ENCODE measurements at regions not wholly inside any gene's neighbourhood (a gene's known extent, or its start where the extent isn't known, plus 50 kb on each side); places are given as distances from the start of the nearest gene placed in this dataset.

- TF ChIP-seq, protein P1, sequence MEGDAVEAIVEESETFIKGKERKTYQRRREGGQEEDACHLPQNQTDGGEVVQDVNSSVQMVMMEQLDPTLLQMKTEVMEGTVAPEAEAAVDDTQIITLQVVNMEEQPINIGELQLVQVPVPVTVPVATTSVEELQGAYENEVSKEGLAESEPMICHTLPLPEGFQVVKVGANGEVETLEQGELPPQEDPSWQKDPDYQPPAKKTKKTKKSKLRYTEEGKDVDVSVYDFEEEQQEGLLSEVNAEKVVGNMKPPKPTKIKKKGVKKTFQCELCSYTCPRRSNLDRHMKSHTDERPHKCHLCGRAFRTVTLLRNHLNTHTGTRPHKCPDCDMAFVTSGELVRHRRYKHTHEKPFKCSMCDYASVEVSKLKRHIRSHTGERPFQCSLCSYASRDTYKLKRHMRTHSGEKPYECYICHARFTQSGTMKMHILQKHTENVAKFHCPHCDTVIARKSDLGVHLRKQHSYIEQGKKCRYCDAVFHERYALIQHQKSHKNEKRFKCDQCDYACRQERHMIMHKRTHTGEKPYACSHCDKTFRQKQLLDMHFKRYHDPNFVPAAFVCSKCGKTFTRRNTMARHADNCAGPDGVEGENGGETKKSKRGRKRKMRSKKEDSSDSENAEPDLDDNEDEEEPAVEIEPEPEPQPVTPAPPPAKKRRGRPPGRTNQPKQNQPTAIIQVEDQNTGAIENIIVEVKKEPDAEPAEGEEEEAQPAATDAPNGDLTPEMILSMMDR (IDR thresholded peaks at IDR 0.05) = no peak
- TF ChIP-seq POLR2A (IDR thresholded peaks at IDR 0.05) = no peak
Observed at GRCh38 chr5:68529581-68529980, 314.0 kb downstream of the PIK3R1 start.

All from lower leg skin (tissue), 3 donors.